NCI-H128 (cell line): ENCODE measurements at regions not wholly inside any gene's neighbourhood (a gene's known extent, or its start where the extent isn't known, plus 50 kb on each side); places are given as distances from the start of the nearest gene placed in this dataset.

Experiments used
- DNase-seq: peaks from one replicate; lab custom pipeline; 2025; ENCODE audit not compliant: unreplicated experiment; lab: John Stamatoyannopoulos, UW

- no peak for DNase-seq
These were observed 53.3 kb downstream of the FOXD1 start for GRCh38 chr5:73395256-73395655.

- DNase-seq = no peak
These were observed 54.0 kb downstream of the FOXD1 start for GRCh38 chr5:73394610-73395009.

- no peak for DNase-seq
These were observed 54.7 kb downstream of the FOXD1 start for GRCh38 chr5:73393611-73394489.

- no peak for DNase-seq
These were observed 55.8 kb downstream of the FOXD1 start for GRCh38 chr5:73392775-73393174.

- no peak for DNase-seq
These were observed 57.1 kb downstream of the FOXD1 start for GRCh38 chr5:73391441-73391881.

- no peak for DNase-seq
These were observed 57.6 kb downstream of the FOXD1 start for GRCh38 chr5:73390972-73391371.

GRCh38 chr5:73388740-73389139, 59.8 kb downstream of the FOXD1 start:
- DNase-seq = no peak

GRCh38 chr5:73388306-73388684, 60.3 kb downstream of the FOXD1 start:
- DNase-seq = no peak

- no peak for DNase-seq
These were observed 60.8 kb downstream of the FOXD1 start for GRCh38 chr5:73387601-73388305.

GRCh38 chr5:73387149-73387591, 61.4 kb downstream of the FOXD1 start:
- DNase-seq = no peak

GRCh38 chr5:73384861-73385260, 63.7 kb downstream of the FOXD1 start:
- no peak for DNase-seq

GRCh38 chr5:73382401-73382740, 66.2 kb downstream of the FOXD1 start:
- DNase-seq = no peak

GRCh38 chr5:73381590-73382400, 66.8 kb downstream of the FOXD1 start:
- no peak for DNase-seq

- no peak for DNase-seq
These were observed 67.6 kb downstream of the FOXD1 start for GRCh38 chr5:73380710-73381589.

GRCh38 chr5:73380041-73380440, 68.5 kb downstream of the FOXD1 start:
- DNase-seq = no peak

GRCh38 chr5:73379435-73379834, 69.1 kb downstream of the FOXD1 start:
- no peak for DNase-seq

GRCh38 chr5:73378765-73379164, 69.8 kb downstream of the FOXD1 start:
- DNase-seq = no peak

GRCh38 chr5:73378070-73378469, 70.5 kb downstream of the FOXD1 start:
- DNase-seq = no peak

GRCh38 chr5:73376618-73377170, 71.9 kb downstream of the FOXD1 start:
- no peak for DNase-seq

GRCh38 chr5:73375949-73376348, 72.6 kb downstream of the FOXD1 start:
- no peak for DNase-seq
